K562 (cell line): ENCODE measurements at regions not wholly inside any gene's neighbourhood (a gene's known extent, or its start where the extent isn't known, plus 50 kb on each side); places are given as distances from the start of the nearest gene placed in this dataset.
A peak's percentile ranks its signal among the peaks of the same experiment; 100 is the strongest.

ENCODE experiments used
- ATAC-seq: fragments of 200-7000 bp; cut with Tn5 transposase; 3 replicates; pipeline ENCODE4 v1.9.1; 2020; ENCODE audit warnings: moderate library complexity
- BruUV-seq: library from RNA; stranded (reverse); fragments of 400-500 nt; replicated peaks from 2 replicates; lab custom pipeline; 2021; lab: Mats Ljungman, UMichigan
- CTCF ChIA-PET: fragments of 300-600 bp; formaldehyde crosslinking; extraction: SDS; loops from one replicate; lab custom pipeline; 2021; ENCODE audit warnings: low intra/inter-chr PET ratio; lab: Yijun Ruan, JAX
- POLR2A ChIA-PET: fragments of 300-600, 350-650 bp; sonication (Branson Sonifier 250); formaldehyde crosslinking; extraction: SDS; loops from one replicate; lab custom pipeline; 2021; ENCODE audit warnings: antibody characterized with exemption, inconsistent platforms; lab: Yijun Ruan, JAX
- DNase-seq, 4 experiments: peaks; one replicate each; pipeline versions ENCODE4 v3.0.0 to v3.0.0-alpha.2; 2011 to 2018; ENCODE audit warnings: low spot score in 3 of 4, mixed read lengths in 3 of 4; ENCODE audit errors: extremely low read depth in 1 of 4
- FAIRE-seq: peaks from 2 replicates; lab custom pipeline; 2011; peaks lifted over from hg19 to GRCh38; lab: Jason Lieb, UNC
- H2AFZ ChIP-seq: 2 replicates; pipeline ENCODE4 v1.6.0; 2011; ENCODE audit warnings: low read depth, low read length, control low read depth, inconsistent platforms
- H3K27ac ChIP-seq: fragments of 200-600 bp; 3 replicates; pipeline ENCODE4 v1.8.0; 2011; ENCODE audit warnings: low read depth, mild to moderate bottlenecking, control low read depth, inconsistent platforms, low read length, moderate library complexity, mixed read lengths; ENCODE audit errors: extremely low read depth
- H3K27me3 ChIP-seq, 2 experiments: fragments of 300-600 bp in 1 of 2; 2 replicates in 1 of 2; 3 replicates in 1 of 2; pipeline versions ENCODE4 v1.6.0 to v1.8.0; 2011; ENCODE audit warnings: inconsistent platforms in 2 of 2, low read length in 2 of 2, mild to moderate bottlenecking in 1 of 2, mixed read lengths in 1 of 2, moderate library complexity in 1 of 2; ENCODE audit not compliant: control insufficient read depth in 2 of 2, insufficient read depth in 2 of 2
- H3K36me3 ChIP-seq: fragments of 300-600 bp; 3 replicates; pipeline ENCODE4 v1.8.0; 2011; ENCODE audit warnings: mild to moderate bottlenecking, low read length, inconsistent platforms; ENCODE audit not compliant: control insufficient read depth, insufficient read depth
- H3K4me1 ChIP-seq, 2 experiments: fragments of 200-600 bp in 1 of 2; replicated peaks in 1 of 2; 2 replicates in 1 of 2; 3 replicates in 1 of 2; pipeline versions ENCODE4 v1.5.1 to v1.8.0; 2011; ENCODE audit warnings: inconsistent platforms in 2 of 2, low read length in 2 of 2, mild to moderate bottlenecking in 1 of 2, mixed read lengths in 1 of 2, moderate library complexity in 1 of 2; ENCODE audit not compliant: control insufficient read depth in 2 of 2, insufficient read depth in 2 of 2
- H3K4me2 ChIP-seq: 2 replicates; pipeline ENCODE4 v1.6.1; 2011; ENCODE audit warnings: low read length, control low read depth, inconsistent platforms, mixed read lengths; ENCODE audit not compliant: insufficient read depth
- H3K4me3 ChIP-seq: fragments of 200-600 bp; sonication (generic), shearing (Covaris generic); 2 replicates; pipeline ENCODE4 v1.5.1; 2016; ENCODE audit warnings: control low read depth, inconsistent platforms
- H3K79me2 ChIP-seq: fragments of 200-600 bp; 3 replicates; pipeline ENCODE4 v1.8.0; 2011; ENCODE audit warnings: low read length, inconsistent platforms; ENCODE audit not compliant: control insufficient read depth, insufficient read depth
- H3K9ac ChIP-seq, 2 experiments: 2 replicates each; pipeline versions ENCODE4 v1.6.0 to v1.6.1; 2011; ENCODE audit warnings: low read depth in 2 of 2, low read length in 2 of 2, control low read depth in 1 of 2, inconsistent platforms in 1 of 2, mild to moderate bottlenecking in 1 of 2, mixed read lengths in 1 of 2; ENCODE audit not compliant: insufficient read depth in 1 of 2
- H3K9me1 ChIP-seq: one replicate; pipeline ENCODE4 v1.6.0; 2011; ENCODE audit warnings: inconsistent platforms, mild to moderate bottlenecking, low read length, moderate library complexity; ENCODE audit not compliant: control insufficient read depth, insufficient read depth
- H3K9me3 ChIP-seq: replicated peaks from 2 replicates; pipeline ENCODE4 v1.5.1; 2011; ENCODE audit warnings: low read depth, low read length, inconsistent platforms; ENCODE audit not compliant: control insufficient read depth, insufficient read depth
- H4K20me1 ChIP-seq: replicated peaks from 2 replicates; pipeline ENCODE4 v1.6.1; 2011; ENCODE audit warnings: low read length, inconsistent platforms, mixed read lengths; ENCODE audit not compliant: control insufficient read depth, insufficient read depth
- CAMTA2 ChIP-seq: fragments of 250-450 bp; sonication (Bioruptor Pico); conservative IDR thresholded peaks from 2 replicates; pipeline ENCODE4 v1.5.1; 2022
- ETV6 ChIP-seq, 3 experiments: fragments of 150-350 bp in 1 of 3; sonication (generic) in 1 of 3; formaldehyde crosslinking in 1 of 3; IDR thresholded peaks; 2 replicates each; pipeline versions ENCODE4 v1.6.1 to v1.8.0; 2014 to 2022; ENCODE audit warnings: borderline replicate concordance in 2 of 3, low read depth in 2 of 3, antibody characterized with exemption in 1 of 3, low read length in 1 of 3, mild to moderate bottlenecking in 1 of 3, missing genetic modification reagents in 1 of 3
- GTF2E2 ChIP-seq: fragments of 200-800 bp; sonication (Bioruptor generic); IDR thresholded peaks from 2 replicates; pipeline ENCODE4 v1.6.1; 2016; ENCODE audit warnings: missing genetic modification characterization, missing compliant biosample characterization
- NFATC3 ChIP-seq: fragments of 450-650 bp; IDR thresholded peaks from 2 replicates; pipeline ENCODE4 v1.6.1; 2017; ENCODE audit warnings: mild to moderate bottlenecking
- NRF1 ChIP-seq, 2 experiments: fragments of 450-650 bp; IDR thresholded peaks in 1 of 2; conservative IDR thresholded peaks in 1 of 2; 2 replicates each; pipeline ENCODE4 v1.6.1; 2014; ENCODE audit warnings: mild to moderate bottlenecking in 2 of 2
- NUFIP1 ChIP-seq: fragments of 450-650 bp; IDR thresholded peaks from 2 replicates; pipeline ENCODE4 v1.6.1; 2018; ENCODE audit not compliant: partially characterized antibody
- POLR2AphosphoS2 ChIP-seq: IDR thresholded peaks from 2 replicates; pipeline ENCODE4 v1.6.1; 2012; ENCODE audit warnings: low read length, improper control_type of control experiment
- POLR2G ChIP-seq: fragments of 200-400 bp; formaldehyde crosslinking; IDR thresholded peaks from 2 replicates; pipeline ENCODE4 v1.6.1; 2017; ENCODE audit warnings: low read depth, mild to moderate bottlenecking, antibody characterized with exemption, low read length, moderate library complexity
- RBM14 ChIP-seq: fragments of 200-400 bp; formaldehyde crosslinking; IDR thresholded peaks from 2 replicates; pipeline ENCODE4 v1.6.1; 2018; ENCODE audit warnings: low read depth, mild to moderate bottlenecking, low read length, moderate library complexity, borderline replicate concordance; ENCODE audit not compliant: insufficient read depth
- SETDB1 ChIP-seq: IDR thresholded peaks from one replicate; pipeline ENCODE4 v1.6.1; 2012; ENCODE audit warnings: low read length, control low read depth, inconsistent platforms
- THRAP3 ChIP-seq: fragments of 450-650 bp; IDR thresholded peaks from 2 replicates; pipeline ENCODE4 v1.6.1; 2016; ENCODE audit warnings: mild to moderate bottlenecking, inconsistent platforms, borderline replicate concordance
- U2AF1 ChIP-seq: fragments of 200-400 bp; formaldehyde crosslinking; optimal IDR thresholded peaks from 2 replicates; pipeline ENCODE3; 2017; ENCODE audit warnings: mild to moderate bottlenecking, low read depth, low read length, moderate library complexity
- ZBED1 ChIP-seq: IDR thresholded peaks from 2 replicates; pipeline ENCODE4 v1.6.1; 2014
- ZC3H4 ChIP-seq: sonication (generic); formaldehyde crosslinking; IDR thresholded peaks from 2 replicates; pipeline ENCODE4 v1.9.0; 2021; ENCODE audit warnings: missing genetic modification reagents, borderline replicate concordance
- ZNF311 ChIP-seq: fragments of 250-450 bp; sonication (Bioruptor Pico); IDR thresholded peaks from 2 replicates; pipeline ENCODE4 v1.4.0; 2020; ENCODE audit warnings: mild to moderate bottlenecking, moderate library complexity
- WGBS: fragments of 100-300 bp; shearing (Covaris generic); methylation state at CpG from one replicate; pipeline ENCODE4 v1.1.6; 2016; ENCODE audit warnings: low coverage, mixed read lengths; ENCODE audit not compliant: insufficient coverage; ENCODE audit errors: missing lambda C conversion rate; 5-methylcytosine and 5-hydroxymethylcytosine counted together
- in situ Hi-C: fragments of 300-500 bp; cut with MboI; formaldehyde crosslinking; loops from 4 replicates; pipeline ENCODE4 v1.15.0; 2018; ENCODE audit warnings: inconsistent platforms, mixed read lengths
- intact Hi-C: fragments of 100-400 bp; cut with micrococcal nuclease; formaldehyde crosslinking; loops from 2 replicates; pipeline ENCODE4 v1.14.2; 2022
- TF ChIP-seq, protein P1 (sequence below): sonication (generic); formaldehyde crosslinking; IDR thresholded peaks from 2 replicates; pipeline ENCODE4 v1.8.1; 2023; ENCODE audit warnings: missing genetic modification reagents, mild to moderate bottlenecking, borderline replicate concordance
- TF ChIP-seq, protein P2 (sequence below): fragments of 450-650 bp; IDR thresholded peaks from 2 replicates; pipeline ENCODE4 v1.6.1; 2016; ENCODE audit warnings: antibody characterized with exemption

DNA sequence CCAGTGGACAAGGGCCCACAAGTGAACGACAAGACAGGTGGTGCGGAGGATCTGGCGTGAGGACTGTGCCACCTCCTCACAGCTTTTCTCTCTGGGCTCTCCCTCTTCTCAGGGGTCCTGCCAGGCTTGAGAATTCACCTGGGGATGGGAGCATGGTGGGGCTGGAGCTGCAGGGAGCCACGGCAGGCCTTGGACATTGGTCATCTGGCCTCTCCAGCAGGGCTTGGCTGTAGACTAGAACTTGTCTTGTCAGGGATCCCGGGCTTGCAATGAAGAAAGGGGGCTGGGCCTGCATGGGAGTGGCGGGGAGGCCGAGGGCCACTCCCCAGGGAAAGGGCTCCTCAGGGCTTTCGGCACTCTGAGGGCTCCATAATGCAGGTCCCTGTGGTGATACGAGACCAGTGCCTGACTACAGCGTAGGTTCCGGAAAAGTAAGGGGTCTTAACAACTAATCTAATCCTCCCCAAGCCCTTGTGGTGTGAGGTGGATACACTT is 126.7 kb downstream of the MACROH2A1 start:
- peak overlapping the region; percentile 51 for H3K27ac ChIP-seq
- ChIA-PET POLR2A (interaction anchor here (0.5 to 1.4 kb wide), 10 partner anchors 9 to 533 kb away, joined by 3 to 6 read pairs (median 4); no protein-coding TSS in a partner anchor), CTCF (interaction anchor here (0.7 kb wide), 1 partner anchor 1612 kb away, joined by 3 read pairs; no protein-coding TSS in a partner anchor)
- no peaks in the 10 kb centered on the region for H3K79me2 ChIP-seq
- DNase-seq (peak; percentile 54 to 66 (median 59)), ATAC-seq (peak; percentile 81), FAIRE-seq (no peak)
- in situ Hi-C loops: no loop called here
- no peaks in the 10 kb centered on the region for H3K27me3 ChIP-seq
- intact Hi-C loops: loop anchor here (2.0 kb wide), 1 partner anchor 24 kb away; no protein-coding TSS in a partner anchor
- no TSS peak for BruUV-seq
- H2AFZ ChIP-seq: peak overlapping the region; percentile 81
- peak overlapping the region; percentile 77 for H3K4me2 ChIP-seq
- H3K9me1 ChIP-seq: peaks cover 7% of the 10 kb centered on the region
- peaks cover 21% of the 10 kb centered on the region in 2 experiments for H3K4me1 ChIP-seq
- peak overlapping the region; percentile 39 to 87; a peak in 3 of 4 replicates for H3K9ac ChIP-seq
- peak overlapping the region; percentile 2; the same call in 1 of the 2 replicates for H3K4me3 ChIP-seq
- WGBS: 20% methylated on average over 11 of the region's 11 CpGs
- no peaks in the 10 kb centered on the region for H3K36me3 ChIP-seq
- H3K9me3 ChIP-seq: no peaks in the 10 kb centered on the region
- H4K20me1 ChIP-seq: peaks cover 13% of the 10 kb centered on the region
- TF ChIP-seq THRAP3: no peak
- TF ChIP-seq ETV6 (IDR thresholded peaks at IDR 0.05; ENCODE audit: borderline replicate concordance in 1 of 2, low read depth in 2 of 2, low read length in 1 of 2): no peak
- TF ChIP-seq ETV6 (CRISPR knock-in tag; IDR thresholded peaks at IDR 0.05; ENCODE audit: borderline replicate concordance): no peak
- TF ChIP-seq GTF2E2 (tag): no peak
- no peak for TF ChIP-seq CAMTA2
- TF ChIP-seq RBM14: no peak
- peak; percentile 91; the same call in 1 of the 2 replicates for TF ChIP-seq NFATC3
- TF ChIP-seq, protein P1, sequence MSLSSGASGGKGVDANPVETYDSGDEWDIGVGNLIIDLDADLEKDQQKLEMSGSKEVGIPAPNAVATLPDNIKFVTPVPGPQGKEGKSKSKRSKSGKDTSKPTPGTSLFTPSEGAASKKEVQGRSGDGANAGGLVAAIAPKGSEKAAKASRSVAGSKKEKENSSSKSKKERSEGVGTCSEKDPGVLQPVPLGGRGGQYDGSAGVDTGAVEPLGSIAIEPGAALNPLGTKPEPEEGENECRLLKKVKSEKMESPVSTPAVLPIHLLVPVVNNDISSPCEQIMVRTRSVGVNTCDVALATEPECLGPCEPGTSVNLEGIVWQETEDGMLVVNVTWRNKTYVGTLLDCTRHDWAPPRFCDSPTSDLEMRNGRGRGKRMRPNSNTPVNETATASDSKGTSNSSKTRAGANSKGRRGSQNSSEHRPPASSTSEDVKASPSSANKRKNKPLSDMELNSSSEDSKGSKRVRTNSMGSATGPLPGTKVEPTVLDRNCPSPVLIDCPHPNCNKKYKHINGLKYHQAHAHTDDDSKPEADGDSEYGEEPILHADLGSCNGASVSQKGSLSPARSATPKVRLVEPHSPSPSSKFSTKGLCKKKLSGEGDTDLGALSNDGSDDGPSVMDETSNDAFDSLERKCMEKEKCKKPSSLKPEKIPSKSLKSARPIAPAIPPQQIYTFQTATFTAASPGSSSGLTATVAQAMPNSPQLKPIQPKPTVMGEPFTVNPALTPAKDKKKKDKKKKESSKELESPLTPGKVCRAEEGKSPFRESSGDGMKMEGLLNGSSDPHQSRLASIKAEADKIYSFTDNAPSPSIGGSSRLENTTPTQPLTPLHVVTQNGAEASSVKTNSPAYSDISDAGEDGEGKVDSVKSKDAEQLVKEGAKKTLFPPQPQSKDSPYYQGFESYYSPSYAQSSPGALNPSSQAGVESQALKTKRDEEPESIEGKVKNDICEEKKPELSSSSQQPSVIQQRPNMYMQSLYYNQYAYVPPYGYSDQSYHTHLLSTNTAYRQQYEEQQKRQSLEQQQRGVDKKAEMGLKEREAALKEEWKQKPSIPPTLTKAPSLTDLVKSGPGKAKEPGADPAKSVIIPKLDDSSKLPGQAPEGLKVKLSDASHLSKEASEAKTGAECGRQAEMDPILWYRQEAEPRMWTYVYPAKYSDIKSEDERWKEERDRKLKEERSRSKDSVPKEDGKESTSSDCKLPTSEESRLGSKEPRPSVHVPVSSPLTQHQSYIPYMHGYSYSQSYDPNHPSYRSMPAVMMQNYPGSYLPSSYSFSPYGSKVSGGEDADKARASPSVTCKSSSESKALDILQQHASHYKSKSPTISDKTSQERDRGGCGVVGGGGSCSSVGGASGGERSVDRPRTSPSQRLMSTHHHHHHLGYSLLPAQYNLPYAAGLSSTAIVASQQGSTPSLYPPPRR (CRISPR knock-in tag): no peak
- TF ChIP-seq ZNF311 (CRISPR knock-in tag): no peak
- TF ChIP-seq ZC3H4: no peak
- no peak for TF ChIP-seq U2AF1
- TF ChIP-seq ZBED1: no peak
- TF ChIP-seq NRF1 (conservative IDR thresholded peaks at IDR 0.05 in 1 of 2, IDR thresholded peaks at IDR 0.05 in 1 of 2): no peak
- TF ChIP-seq POLR2AphosphoS2: no peak
- TF ChIP-seq NUFIP1: no peak
- TF ChIP-seq, protein P2, sequence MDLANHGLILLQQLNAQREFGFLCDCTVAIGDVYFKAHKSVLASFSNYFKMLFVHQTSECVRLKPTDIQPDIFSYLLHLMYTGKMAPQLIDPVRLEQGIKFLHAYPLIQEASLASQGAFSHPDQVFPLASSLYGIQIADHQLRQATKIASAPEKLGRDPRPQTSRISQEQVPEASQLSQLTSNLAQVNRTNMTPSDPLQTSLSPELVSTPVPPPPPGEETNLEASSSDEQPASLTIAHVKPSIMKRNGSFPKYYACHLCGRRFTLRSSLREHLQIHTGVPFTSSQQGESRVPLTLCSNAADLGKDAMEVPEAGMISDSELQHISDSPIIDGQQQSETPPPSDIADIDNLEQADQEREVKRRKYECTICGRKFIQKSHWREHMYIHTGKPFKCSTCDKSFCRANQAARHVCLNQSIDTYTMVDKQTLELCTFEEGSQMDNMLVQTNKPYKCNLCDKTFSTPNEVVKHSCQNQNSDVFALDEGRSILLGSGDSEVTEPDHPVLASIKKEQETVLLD: no peak
- TF ChIP-seq SETDB1: no peak
- TF ChIP-seq POLR2G: peak; percentile 45; the same call in 1 of the 2 replicates
